EH (cell line): ENCODE measurements at regions not wholly inside any gene's neighbourhood (a gene's known extent, or its start where the extent isn't known, plus 50 kb on each side); places are given as distances from the start of the nearest gene placed in this dataset.

Experiments
- DNase-seq: peaks from one replicate; pipeline ENCODE4 v3.0.0-alpha.2; 2015; ENCODE audit warnings: low read depth

DNA sequence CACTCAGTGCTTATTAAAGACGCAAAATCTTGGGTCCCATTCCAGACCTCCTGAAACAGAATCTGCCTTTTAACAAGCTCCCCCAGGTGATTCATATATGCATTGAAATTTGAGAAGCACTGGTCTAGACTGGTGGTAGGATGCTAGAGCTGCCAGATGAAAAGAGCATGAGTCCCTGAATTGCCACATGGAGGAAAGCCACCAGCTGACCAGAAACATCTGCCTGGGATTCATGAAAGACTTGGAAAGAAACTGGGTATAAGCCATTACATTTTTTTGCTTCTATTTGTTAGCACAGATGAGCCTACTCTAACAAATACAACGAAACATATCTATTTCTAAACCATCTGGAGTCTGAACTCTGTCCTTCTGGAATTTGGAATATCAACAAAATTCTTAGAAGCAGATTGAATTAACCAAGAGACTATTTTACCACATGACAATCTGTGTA is 228.9 kb downstream of the RBM43 start:
- peak; percentile 93 for DNase-seq

DNA sequence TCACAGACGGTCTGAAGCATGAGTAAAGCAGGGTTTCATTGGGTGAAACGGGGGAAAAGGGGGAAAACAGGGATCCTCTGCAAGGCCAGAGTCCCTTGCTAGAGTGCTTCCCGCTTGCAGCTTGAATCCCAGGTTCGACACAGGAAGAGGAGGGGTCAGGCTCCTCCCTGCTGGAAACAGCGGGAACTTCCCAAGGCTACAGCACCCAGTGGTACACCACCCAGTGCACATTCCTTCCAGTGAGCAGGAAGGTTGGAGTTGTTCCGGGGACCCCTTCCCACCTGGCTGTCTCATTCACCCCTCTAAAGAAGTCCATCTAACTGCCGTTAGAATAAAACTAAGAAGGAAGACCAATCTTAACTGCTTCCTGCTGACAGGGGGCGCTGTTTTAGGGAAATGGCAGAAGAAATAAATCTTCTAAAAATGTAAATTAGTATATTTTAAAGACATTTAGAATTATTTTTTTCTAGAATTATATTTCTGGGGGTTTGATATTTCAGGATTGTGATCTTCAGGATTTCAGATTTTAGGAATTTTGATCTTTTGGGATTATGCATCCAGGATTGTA is 230.9 kb downstream of the RBM43 start:
- no peak for DNase-seq

DNA sequence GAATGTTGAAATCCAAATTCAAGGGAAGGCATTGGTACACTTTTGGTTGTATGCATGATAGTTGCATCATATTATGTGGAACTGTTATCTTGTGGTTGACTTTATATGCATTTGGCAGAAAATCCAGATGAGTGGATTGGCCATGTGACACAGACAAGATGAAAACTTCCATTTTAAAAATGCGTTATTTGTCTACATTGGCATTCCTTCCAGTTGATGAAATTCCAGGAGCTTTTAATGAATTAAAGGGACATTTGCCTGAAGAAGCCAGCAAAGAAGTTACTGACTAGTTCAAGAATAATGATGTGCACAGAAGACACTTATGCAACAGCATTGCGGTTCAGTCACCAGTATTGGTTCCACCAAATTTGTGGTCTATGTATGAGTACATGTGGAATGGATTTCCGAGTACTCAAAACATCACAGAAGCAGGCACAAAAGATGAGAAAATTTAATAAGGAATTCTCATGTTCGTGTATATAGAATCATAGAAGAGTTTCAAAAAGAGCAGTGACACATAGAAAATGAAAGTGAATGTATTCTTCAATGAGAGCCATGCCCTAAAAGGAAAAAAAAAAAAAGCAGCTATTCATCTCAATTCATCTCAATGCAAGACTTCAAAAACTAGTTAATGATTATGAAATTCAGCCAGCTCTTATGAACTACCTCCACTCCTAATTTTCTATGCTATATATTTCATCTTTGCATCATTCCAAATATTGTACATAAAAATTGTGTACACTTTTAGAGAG is 232.1 kb downstream of the RBM43 start:
- peak; percentile 94 for DNase-seq

DNA sequence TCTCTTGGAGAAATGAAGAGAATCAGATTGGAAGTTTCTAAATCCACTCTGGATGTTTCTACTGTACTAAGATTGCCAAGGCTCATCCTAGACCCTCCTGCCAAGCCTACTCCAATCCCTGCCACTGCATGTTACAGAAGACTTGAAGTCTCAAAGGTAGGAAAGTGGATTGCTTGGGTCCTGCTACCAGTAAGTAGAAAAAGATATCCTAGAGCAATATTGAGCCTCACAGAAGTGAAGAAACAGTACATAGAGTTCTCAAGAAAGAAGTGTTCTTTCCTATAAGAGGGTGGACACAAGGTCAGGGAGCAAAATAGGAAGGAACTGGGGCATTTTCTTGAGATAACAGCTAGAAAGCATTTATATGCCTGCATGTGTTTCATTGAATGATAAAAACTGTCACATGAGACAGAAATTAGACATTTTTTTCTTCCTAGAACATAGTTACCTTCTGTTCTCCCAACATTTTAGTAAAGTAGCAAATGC is 232.9 kb downstream of the RBM43 start:
- DNase-seq, result no peak

DNA sequence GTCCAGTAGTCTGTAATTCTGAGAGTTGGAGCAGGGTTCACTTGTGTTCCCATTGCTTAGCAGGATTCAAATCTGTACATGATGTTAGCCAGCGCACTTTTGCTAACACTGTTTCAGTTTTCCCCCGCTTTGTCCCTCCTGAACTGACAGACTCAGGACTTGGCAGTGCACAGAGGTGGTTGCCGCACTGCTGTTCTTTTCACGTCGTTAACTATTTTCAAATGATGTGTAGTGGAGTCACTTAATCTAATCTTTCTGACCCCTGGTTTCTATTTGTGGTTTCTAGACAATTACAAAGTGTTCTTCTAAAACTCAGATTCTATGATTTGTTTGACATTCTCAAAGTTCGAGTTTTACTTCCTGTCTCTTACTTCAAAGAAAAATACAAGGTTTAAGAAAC is 234.5 kb downstream of the RBM43 start:
- DNase-seq, result no peak

DNA sequence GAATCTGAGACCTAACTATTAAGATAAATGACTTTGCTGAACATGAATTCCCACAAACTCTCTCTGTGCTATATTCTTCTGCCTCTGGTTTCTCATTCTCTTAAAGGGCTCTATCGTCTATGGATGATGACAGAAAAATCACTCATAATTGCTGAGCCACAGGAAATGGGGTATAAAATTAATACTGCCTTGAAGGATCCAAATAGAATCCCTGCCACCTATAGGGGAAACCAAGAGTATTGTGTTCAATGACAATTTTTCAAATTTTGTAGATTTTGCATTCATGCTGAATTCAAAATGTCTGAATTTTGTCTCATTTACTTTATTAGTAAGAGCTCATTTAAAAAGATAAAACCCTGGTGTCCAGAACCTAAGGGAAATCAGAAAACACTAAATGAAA is 235.8 kb downstream of the RBM43 start:
- no peak for DNase-seq

DNA sequence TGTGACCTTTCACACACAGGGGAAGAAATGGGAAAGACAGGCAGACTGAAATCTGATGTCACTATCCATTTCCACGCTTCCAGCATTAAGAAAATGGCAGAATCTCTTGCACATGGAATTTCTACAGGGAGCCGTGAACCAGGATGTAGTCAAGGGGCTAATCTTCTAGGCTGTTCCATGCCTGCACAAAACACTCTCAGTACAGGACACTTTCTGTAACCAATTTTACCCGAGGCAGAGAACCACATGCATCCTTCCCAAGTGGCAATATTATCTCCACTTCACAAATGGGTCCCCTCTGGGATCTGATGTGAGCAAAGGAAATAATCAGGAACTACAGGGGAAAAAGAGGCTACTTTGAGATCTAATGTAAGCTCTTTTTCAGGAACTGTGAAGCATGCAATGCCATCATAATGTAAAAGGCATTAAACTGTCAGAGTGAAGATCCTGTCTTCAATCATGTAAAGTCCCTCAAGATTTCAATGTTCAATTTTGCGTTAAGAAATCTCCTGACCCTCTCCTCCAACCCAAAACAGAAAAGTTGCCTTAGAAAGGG is 236.9 kb downstream of the RBM43 start:
- DNase-seq, result no peak

DNA sequence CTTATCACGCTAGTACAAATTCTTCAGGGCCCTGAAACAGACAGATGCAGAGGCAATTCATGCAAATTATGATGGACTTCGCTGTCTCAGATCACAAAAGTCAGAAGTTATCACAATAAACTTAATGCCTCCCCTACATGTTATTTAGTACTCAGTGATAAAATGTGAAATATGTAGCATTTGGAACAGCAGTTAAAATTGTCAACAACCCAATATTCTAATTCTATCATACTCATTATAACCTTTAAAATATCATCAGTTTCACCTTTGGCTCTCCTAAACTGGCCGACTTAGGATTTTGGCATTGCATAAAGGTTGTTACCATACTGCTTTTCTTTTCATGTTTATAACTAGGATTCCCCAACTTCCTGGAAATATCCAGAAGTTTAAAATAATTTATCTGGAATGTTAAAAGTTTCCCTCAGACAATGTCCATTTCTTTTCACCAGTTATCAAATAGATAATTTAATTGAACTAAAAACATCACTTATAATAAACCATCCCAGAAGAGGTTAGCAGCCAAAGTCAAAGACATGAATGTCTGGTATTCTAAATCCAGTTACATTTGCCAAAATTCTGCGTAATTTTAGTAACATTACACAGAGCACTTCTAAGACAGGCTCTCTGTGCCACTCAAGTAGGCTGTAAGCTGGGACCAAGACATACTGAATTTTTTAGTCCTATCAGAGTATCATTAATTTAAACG is 239.8 kb downstream of the RBM43 start:
- no peak for DNase-seq

DNA sequence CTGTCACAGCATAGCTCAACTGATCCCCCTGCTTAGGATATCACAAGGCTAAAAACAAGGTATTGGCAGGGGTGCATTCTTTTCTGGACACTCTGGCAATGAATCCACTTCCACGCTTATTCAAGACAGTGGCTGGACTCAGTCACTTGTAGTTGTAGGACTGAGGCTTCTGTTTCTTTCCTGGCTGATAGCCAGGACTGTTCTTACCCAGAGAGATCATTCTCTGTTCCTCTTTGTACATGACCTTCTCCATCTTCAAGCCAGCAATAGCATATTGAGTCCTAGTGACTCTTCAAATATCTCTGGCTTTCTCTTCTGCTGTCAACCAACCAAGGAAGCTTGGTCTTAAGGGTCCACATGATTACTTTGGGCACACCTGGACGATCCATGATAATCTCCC is 241.3 kb downstream of the RBM43 start:
- no peak for DNase-seq

DNA sequence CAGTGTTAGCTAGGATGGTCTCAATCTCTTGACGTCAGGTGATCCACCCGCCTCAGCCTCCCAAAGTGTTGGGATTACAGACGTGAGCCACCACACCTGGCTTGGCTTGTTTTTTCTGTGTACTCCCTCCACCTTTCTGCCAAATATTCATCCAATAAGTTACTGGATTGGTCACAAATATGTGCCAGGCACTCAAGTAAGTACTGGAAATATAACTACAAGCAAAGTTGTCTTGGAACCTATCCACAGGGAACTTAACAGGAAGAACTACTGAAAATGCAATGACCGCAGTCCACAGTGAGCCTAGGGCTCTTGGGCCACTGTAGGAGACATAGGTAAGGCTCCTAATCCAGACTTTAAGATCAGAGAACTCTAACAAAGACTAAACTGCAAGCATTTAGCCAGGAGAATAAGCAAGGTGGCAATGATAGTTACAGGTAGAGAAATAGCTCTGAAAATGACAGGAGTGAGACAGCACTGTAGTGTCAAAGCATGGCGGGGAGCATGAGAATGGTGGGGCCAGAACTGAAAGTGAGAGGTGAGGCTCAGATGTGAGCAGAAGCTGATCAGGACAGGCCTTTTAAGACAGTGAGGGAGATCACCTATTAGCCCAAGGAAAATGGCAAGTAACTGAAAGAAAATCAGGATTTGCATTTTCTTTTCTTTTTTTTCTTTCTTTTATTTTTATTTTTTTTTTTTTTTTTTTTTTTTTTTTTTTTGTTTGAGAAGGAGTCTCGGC is 252.1 kb downstream of the RBM43 start:
- no peak for DNase-seq

DNA sequence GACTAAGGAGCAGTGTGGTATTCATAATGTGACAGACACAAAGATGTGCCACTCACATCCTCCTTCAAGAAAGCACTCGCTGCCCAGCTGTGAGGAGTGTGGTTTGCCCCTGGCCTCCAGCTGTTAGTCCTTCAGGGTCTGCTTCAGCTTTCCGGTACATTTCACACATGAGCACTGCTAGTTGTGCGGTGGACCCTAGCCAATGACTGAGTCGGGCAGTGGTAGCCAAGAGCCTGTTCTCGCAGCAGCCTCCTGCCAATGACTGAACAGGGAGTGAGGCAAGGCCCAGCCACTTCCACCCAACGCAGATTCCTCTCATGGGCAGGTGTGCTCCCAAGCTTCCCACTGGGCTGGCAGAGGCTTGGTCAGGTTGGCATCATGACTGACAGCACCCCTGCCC is 254.3 kb downstream of the RBM43 start:
- no peak for DNase-seq

DNA sequence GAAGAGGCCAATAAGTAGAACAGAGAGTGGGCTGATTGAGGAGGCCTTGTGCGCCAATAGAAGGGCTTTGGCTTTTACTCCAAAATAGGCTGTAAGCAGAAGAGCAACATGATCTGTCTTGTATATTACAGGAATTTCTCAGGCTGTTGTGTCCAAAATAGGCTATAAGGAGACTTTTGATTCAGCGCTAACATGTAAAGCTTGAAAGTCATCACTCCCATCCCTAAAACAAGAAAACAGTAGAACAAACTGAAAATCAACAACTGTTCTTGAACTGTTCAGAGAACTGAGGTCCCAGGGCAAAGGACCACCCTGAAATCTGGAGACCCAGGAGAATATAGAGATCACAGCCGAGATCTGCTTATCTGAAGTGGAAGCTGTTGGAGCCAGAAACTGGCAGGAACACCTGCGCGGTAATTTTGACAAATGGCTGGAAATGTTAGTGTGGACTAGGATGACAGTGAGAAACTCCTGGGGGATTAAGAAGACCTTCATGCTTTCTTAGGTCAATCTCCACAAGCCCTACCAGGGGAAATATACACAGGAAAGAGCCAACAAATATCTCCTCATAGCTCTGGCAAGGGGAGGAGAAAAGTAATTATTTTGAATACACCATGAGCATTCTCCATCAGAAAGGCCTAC is 258.6 kb downstream of the RBM43 start:
- DNase-seq, result no peak

DNA sequence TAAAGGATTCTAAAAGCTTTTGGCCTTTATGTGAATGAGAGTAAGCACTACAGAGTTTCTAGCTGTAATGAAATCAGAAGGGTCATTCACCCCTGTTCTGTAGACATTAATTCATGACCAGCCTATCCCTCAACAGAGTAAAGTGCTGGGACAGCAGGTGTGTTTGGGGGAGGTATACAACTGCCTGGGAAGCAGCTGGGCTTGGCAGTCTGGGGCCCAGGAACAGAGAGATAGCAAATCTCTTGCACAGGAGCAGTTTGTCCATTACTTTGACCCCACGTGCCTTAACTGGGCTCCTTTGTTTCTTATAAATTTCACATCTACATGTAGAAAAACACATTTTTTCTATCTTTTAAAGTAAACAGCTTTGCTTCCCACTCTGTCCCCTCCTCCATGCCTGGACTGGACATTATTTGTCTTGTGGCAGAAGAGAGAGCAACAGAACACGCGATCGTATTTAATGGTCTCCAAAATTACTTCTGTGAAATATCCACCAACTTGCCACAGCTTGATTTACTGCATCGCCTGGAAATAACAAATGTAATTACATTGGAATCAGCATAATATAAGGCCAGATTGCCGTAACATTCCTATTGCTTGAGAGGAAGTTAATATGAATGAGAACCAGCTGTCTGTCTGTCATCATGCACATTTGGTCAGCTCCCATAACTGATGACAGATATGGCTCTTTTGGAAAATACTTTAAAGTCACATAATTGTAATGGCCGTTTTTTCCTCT is 263.8 kb downstream of the RBM43 start:
- DNase-seq, result peak; percentile 78

DNA sequence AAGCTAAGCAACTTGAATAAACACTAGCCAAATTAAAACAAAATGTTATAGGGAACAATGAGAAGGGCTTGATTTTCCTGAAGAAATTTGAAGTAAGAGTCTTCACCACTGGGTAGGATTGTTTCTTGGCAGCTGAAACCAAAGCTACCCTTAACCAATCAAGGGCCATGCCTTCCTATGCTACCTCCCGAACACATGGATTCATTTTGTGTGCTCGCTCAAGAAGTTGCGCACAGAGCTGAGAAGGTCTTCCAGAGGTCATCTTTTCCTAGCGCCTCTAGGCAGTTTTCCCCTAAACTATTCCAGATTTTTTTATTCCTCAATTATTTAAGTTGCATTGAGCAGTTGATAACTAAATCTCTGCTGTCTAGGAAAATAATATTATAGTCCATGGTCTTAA is 264.6 kb downstream of the RBM43 start:
- DNase-seq, result no peak

DNA sequence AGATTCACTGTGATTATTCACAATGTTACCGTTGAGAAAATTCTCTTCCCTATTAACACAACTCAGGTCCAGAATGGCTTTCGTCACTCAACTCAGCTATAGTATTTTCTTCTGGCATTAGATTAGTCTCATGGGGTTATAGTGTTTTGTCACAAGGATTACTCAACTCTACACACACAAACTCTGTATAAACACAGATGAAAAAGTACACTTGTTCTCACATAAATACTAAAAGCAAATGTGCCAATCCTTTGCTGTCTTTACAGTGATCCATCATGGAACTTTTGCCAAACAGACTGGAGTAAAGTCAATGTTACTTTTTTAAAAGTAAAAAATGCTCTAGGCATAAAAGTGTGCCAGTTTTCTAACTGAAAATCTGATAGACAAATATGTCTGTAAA is 267.6 kb downstream of the RBM43 start:
- DNase-seq, result no peak

DNA sequence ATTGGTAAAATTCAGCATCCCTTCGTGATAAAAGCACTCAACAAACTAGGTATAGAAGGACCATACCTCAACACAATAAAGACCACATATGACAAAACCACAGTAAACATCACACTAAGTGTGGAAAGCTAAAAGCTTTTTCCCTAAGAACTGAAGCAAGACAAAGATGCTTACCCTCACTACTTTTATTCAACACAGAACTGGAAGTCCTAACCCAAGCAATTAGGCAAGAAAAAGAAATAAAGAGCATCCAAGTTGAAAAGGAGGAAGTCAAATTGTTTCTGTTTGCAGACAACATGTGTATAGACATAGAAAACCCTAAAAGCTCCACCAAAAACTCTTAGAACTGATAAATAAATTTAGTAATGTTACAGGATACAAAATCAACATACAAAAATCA is 271.7 kb downstream of the RBM43 start:
- DNase-seq, result no peak

DNA sequence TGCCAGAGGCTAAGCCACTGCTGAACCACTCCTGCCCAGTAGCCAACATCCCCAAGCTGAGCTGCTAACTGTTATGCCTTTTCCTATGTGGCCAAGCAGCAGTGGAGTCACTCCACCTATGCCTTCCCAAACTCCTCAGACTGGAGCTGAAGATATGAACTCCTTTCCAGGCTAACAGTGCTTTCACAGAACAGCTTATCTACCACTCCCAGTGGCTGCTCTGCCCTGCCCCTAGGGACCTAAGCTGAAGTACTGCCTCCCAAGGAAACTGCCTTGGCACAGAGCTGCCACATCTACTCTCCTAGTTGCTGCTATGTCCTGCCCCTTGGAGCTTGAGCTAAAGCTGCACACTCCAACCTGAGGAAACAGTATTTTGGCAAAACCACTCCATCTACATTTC is 275.9 kb downstream of the RBM43 start:
- no peak for DNase-seq

DNA sequence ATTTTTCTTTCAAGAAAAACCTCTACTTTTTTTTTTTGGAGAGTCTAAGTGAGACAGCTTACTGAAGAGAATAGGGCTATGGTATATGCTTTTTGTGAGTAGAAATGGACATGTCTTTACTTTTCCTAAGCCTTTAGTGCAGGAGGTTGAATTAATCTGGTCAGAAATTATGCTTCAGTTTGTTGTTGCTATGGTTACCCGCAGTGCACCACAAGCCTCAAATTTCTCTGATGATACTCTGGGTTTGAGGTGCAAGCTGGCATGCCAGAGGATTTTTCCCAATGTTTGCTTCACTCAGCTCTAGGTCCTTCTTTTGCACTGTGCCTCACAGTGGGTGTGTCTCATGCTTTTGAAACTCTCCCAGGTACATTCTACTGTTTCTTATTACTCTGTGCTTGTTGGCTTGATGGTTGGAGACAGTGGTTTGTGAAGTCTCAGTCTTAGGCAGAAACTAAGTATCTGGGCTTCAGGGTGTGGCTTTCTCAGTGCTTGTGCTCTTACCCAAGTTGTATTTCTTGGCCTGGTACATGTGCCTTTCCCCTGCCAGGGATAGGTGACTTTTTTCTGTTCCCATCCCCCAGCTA is 278.3 kb downstream of the RBM43 start:
- no peak for DNase-seq

DNA sequence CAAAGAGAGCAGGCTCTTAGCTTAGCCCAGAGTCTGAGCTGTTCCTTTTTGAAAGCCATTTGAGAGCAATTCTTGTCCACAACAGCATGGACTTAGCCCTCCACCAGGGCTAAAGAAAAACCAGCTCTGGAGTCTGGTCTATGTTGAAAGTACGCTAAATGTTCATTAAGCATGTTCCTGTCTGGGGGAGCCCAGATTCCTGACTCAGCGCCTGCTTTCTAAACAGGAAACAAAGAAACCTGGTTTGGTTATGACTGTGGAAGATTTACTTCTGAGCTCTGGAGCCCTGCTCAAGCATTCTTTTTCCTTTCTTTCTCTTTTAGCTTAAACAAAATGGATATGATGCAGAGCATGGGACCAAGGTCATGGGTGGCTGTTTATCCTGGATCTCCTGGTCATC is 279.8 kb downstream of the RBM43 start:
- peak; percentile 11 for DNase-seq

DNA sequence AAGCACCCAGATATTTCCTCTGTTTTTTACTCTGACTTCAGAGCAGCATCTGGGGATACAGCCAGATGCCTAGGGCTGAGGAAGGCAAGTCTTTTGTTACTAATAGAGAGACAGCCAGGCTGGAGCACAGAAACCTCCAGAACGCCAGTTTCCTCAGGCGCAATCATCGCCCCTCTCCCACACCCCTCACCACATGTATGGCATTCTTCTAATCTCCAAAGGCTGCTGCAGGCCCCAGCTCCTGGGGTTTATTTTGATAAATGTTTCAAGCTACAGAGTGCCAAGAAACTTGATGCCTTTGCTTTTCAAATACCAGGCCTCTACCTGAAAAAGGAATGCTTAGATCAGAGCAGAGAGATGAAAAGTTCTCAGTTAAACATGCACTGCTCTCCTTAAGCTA is 283.6 kb downstream of the RBM43 start:
- DNase-seq, result no peak

DNA sequence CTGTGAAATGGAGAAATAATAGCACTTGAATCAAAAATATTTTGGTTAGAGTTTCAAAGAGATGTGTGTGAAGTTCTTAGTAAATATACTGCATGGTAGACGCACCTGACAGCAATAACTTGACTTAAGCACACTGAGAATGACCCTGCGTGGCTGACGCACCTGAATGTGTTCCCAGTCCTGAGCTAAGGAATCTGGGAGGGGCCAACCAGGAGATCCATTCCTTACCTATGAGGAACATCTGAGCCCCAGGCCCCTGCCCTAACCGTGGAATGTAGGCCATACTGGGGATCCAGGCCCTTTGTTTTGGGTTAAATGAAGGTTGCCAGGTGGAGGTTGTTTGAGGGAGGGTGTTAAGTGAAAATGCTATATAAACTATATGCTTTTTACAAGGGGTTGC is 284.4 kb downstream of the RBM43 start:
- DNase-seq, result no peak
